BLaER1 treated with 17β-estradiol and CSF1 and Interleukin-3, amounts not matched to agents 10 nM and 100 nM (cell line): ENCODE measurements at regions not wholly inside any gene's neighbourhood (a gene's known extent, or its start where the extent isn't known, plus 50 kb on each side); places are given as distances from the start of the nearest gene placed in this dataset.

ENCODE experiments used
- H3K27ac ChIP-seq, 11 experiments: shearing (Covaris generic); formaldehyde crosslinking; 2 replicates each; pipeline ENCODE4 v1.8.1; 2022
- H3K27me3 ChIP-seq, 11 experiments: shearing (Covaris generic); formaldehyde crosslinking; 2 replicates each; pipeline ENCODE4 v1.8.1; 2022
- H3K36me3 ChIP-seq, 11 experiments: shearing (Covaris generic); formaldehyde crosslinking; 2 replicates each; pipeline ENCODE4 v1.8.1; 2022
- H3K4me1 ChIP-seq, 10 experiments: shearing (Covaris generic); formaldehyde crosslinking; 2 replicates each; pipeline ENCODE4 v1.8.1; 2022
- H3K4me2 ChIP-seq, 11 experiments: shearing (Covaris generic); formaldehyde crosslinking; 2 replicates each; pipeline ENCODE4 v1.8.1; 2022
- H3K4me3 ChIP-seq, 10 experiments: shearing (Covaris generic); formaldehyde crosslinking; 2 replicates each; pipeline ENCODE4 v1.8.1; 2022
- H3K9ac ChIP-seq, 11 experiments: shearing (Covaris generic); formaldehyde crosslinking; 2 replicates each; pipeline ENCODE4 v1.8.1; 2022
- H3K9me3 ChIP-seq, 11 experiments: shearing (Covaris generic); formaldehyde crosslinking; replicated peaks in 1 of 11; 2 replicates each; pipeline ENCODE4 v1.8.1; 2022
- H4K20me1 ChIP-seq, 11 experiments: shearing (Covaris generic); formaldehyde crosslinking; 2 replicates each; pipeline ENCODE4 v1.8.1; 2022
- Cebpa-rat ChIP-seq, 11 experiments: shearing (Covaris generic); IDR thresholded peaks; 2 replicates each; pipeline ENCODE4 v1.8.1; 2022

DNA sequence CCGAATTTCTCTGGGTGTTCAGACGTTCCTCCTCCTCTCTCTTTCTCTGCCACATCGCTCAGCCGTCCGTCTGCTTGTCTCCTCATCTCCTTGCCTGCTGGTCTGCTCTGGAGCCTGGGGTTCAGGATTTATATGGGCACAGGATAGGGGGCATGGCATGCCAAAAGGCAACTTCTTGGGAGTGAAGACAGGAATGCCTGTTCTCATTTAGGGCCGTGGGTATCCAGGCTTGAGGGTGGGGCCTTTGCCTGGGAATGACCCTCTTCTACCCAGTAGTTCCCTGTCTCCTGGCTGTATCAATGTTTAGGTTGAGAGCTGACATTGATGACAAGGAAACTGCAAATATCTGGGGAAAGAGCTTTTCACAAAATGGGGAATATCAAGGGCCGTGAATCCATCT, 98.0 kb downstream of the HRH4 start:
- Histone ChIP-seq H3K27me3 (no peaks in the 10 kb centered on the region), H3K27ac (no peak overlapping the region), H4K20me1 (no peaks in the 10 kb centered on the region), H3K4me3 (no peak overlapping the region), H3K4me2 (no peak overlapping the region), H3K9me3 (no peaks in the 10 kb centered on the region), H3K9ac (no peak overlapping the region), H3K4me1 (0 out of 20 replicates have a peak, but pooled peaks cover 0 to 3% (median 0%) of the 10 kb centered on the region in 10 experiments), H3K36me3 (no peaks in the 10 kb centered on the region)
- TF ChIP-seq Cebpa-rat (IDR thresholded peaks at IDR 0.05), result no peak

DNA sequence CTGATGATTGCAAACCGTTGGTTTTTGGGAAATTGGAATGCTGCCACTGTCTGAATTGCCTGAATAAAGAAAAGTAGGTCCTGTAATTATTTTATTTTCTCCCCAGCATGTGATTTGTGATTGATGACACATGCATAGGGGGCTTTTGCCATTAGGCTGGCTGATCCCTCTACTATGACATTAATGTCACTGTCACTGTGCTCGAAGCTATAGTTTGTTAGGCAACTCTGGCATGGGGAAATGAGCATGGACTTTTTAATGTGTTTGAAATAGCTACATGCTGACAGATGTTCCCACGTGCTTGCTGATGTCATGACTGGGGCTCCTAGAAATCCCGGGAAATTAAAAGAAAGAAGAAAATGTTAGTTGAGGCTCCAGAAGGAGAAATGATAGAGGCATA, 99.1 kb downstream of the HRH4 start:
- no peaks in the 10 kb centered on the region for H3K36me3 ChIP-seq
- H4K20me1 ChIP-seq, result no peaks in the 10 kb centered on the region
- no peaks in the 10 kb centered on the region for H3K27me3 ChIP-seq
- H3K4me1 ChIP-seq, result no peaks in the 10 kb centered on the region
- no peak for TF ChIP-seq Cebpa-rat (IDR thresholded peaks at IDR 0.05)
- no peak overlapping the region for H3K4me3 ChIP-seq
- no peaks in the 10 kb centered on the region for H3K9me3 ChIP-seq
- no peak overlapping the region for H3K4me2 ChIP-seq
- no peak overlapping the region for H3K9ac ChIP-seq
- H3K27ac ChIP-seq, result no peak overlapping the region

DNA sequence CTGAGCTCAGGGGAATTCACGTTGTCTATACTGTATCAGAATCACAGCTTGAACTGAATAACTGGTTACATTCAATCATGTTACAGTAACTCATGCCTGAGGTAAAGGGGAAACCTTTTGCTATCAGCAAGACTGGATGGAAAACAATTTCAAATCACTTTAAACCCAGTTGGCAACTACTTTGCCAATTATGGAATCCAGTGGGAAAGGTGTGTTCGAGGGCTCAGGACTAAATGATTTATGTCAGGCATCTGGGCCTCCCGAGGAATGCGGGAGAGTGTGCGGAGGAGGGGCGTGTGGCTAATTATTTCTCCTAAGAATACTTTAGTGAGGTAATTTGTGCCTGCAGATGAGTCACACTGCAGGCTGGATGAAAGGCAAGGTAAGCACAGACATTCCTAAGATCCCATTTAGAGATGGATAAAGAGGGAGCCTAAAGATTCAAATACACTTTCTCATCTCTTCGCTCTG, 100.1 kb downstream of the HRH4 start:
- Histone ChIP-seq H3K4me3 (no peak overlapping the region), H3K4me2 (no peak overlapping the region), H3K9ac (no peak overlapping the region), H3K27me3 (no peaks in the 10 kb centered on the region), H3K27ac (no peak overlapping the region), H3K9me3 (no peaks in the 10 kb centered on the region), H3K4me1 (no peaks in the 10 kb centered on the region), H3K36me3 (no peaks in the 10 kb centered on the region), H4K20me1 (no peaks in the 10 kb centered on the region)
- TF ChIP-seq Cebpa-rat (IDR thresholded peaks at IDR 0.05), result no peak

DNA sequence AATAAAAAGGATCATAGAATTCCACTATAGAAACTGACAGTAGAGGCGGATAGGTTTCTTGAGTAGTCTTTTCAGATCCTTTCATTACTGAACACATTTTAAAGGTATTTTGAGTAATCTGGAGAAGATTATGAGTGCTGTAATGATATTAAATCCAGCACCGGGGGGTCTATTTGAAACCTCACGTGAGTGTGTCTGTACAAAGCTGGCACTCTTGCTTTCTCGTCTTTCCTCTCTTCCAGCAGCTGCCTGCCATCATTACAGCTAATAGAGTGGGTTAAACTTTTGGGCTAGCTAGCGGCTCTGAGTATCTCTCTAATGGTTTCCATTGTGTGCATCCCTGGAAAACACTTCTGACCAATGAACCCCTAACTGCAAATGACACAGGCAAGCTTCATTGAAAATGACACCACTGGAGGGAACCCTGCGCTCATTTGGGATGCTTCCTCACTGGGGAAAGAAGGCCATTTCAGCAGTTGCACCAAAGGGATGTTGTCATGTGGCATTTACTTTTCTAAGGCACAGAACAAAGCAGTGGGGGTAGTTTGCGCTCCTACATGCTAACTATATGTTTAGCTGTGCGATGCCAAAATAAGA, 101.0 kb downstream of the HRH4 start:
- Histone ChIP-seq H3K36me3 (no peaks in the 10 kb centered on the region), H4K20me1 (no peaks in the 10 kb centered on the region), H3K27ac (no peak overlapping the region), H3K4me1 (no peaks in the 10 kb centered on the region), H3K9me3 (no peaks in the 10 kb centered on the region), H3K9ac (no peak overlapping the region), H3K4me2 (no peak overlapping the region), H3K4me3 (no peak overlapping the region), H3K27me3 (no peaks in the 10 kb centered on the region)
- TF ChIP-seq Cebpa-rat (IDR thresholded peaks at IDR 0.05), result no peak

DNA sequence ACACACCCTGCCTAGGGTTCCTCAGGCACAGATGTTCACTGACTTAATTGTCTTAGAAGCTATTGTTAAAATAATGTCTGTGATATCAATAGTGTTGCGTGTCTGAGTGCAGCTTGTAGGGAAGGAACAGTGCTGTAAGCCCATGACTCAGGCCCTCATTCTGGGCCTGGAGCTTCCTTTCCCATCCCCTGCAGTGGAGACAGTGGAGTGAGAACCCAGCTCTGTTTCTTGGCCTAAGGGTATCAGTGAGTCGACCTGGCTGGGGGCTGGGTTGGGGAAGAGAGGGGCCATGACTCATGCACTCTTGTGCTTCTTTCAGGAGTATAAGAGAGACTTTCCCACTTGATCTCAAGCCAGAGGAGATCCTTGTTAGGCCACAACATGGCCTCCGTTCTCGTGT, 106.8 kb downstream of the HRH4 start:
- H3K27ac ChIP-seq, result no peak overlapping the region
- no peak overlapping the region for H3K4me2 ChIP-seq
- no peaks in the 10 kb centered on the region for H3K9me3 ChIP-seq
- no peaks in the 10 kb centered on the region for H3K27me3 ChIP-seq
- no peak overlapping the region for H3K9ac ChIP-seq
- no peak overlapping the region for H3K4me3 ChIP-seq
- H4K20me1 ChIP-seq, result no peaks in the 10 kb centered on the region
- TF ChIP-seq Cebpa-rat (IDR thresholded peaks at IDR 0.05), result no peak
- no peaks in the 10 kb centered on the region for H3K4me1 ChIP-seq
- H3K36me3 ChIP-seq, result no peaks in the 10 kb centered on the region

DNA sequence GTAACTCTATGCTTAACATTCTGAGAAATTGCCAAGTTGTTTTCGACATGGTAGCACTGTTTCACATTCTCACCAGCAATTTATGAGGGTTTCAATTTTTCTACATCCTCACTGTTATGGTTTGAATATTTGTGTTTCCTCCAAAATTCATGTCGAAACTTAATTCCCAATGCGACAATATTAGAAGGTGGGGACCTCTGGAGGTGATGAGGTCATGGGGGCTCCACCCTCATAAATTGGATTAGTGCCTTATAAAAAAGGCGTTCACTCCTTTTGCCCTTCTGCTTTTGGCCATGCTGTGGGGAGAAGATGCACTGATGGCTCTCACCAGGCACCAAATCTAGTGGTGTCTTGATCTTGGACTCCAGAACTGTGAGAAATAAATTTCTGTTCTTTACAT, 110.3 kb downstream of the HRH4 start:
- H4K20me1 ChIP-seq, result no peaks in the 10 kb centered on the region
- H3K9ac ChIP-seq, result no peak overlapping the region
- peaks cover 15 to 24% (median 21%) of the 10 kb centered on the region in 11 experiments for H3K9me3 ChIP-seq
- H3K4me3 ChIP-seq, result no peak overlapping the region
- H3K36me3 ChIP-seq, result no peaks in the 10 kb centered on the region
- H3K4me2 ChIP-seq, result no peak overlapping the region
- no peak overlapping the region for H3K27ac ChIP-seq
- H3K27me3 ChIP-seq, result no peaks in the 10 kb centered on the region
- TF ChIP-seq Cebpa-rat (IDR thresholded peaks at IDR 0.05), result no peak
- H3K4me1 ChIP-seq, result no peaks in the 10 kb centered on the region

DNA sequence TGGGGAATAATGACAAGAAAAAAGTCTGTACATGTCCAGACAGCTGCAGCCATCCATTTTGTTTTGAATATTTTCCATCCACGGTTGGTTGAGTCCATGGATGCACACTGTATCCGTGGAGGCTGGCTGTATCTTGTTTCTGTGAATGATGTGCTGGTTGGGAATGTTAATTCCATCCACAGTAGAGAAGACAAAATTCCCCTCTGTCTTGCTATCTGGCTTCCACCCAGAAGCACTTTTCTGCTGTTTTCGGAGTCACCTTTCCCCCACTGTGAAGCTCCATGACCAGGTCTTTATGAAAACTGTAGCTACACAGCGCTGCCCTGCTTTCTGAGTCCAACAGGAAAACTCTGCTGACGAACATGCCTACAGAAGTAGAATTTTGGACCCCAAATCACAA, 122.3 kb downstream of the HRH4 start:
- H3K27ac ChIP-seq, result no peak overlapping the region
- no peaks in the 10 kb centered on the region for H3K27me3 ChIP-seq
- no peak overlapping the region for H3K4me2 ChIP-seq
- TF ChIP-seq Cebpa-rat (IDR thresholded peaks at IDR 0.05), result no peak
- no peaks in the 10 kb centered on the region for H3K36me3 ChIP-seq
- no peak overlapping the region for H3K9ac ChIP-seq
- H4K20me1 ChIP-seq, result no peaks in the 10 kb centered on the region
- no peaks in the 10 kb centered on the region for H3K9me3 ChIP-seq
- no peaks in the 10 kb centered on the region for H3K4me1 ChIP-seq
- H3K4me3 ChIP-seq, result no peak overlapping the region

DNA sequence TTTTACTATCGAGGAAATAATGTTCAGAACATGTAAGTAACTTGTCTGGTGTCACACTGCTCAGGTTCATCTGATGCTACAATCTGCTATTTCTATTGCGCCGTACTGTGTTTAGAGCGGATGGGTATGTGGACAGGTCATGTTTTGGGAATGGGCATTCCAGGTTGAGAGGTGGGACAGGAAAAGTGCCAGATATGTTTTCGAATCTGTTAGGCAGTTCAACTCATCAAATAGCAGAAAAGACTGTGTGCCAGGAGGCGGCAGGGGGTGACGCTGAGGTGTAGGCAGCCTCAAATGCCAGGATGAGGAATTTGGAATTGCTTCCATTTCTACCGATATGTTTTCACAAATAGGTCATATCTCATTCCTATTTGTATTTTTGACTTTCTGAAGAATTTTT, 123.8 kb downstream of the HRH4 start:
- Histone ChIP-seq H4K20me1 (no peaks in the 10 kb centered on the region), H3K27ac (no peak overlapping the region), H3K9ac (no peak overlapping the region), H3K4me3 (no peak overlapping the region), H3K4me2 (no peak overlapping the region), H3K27me3 (no peaks in the 10 kb centered on the region), H3K9me3 (no peaks in the 10 kb centered on the region; a peak in 1 of 22 replicates), H3K36me3 (no peaks in the 10 kb centered on the region), H3K4me1 (no peaks in the 10 kb centered on the region)
- TF ChIP-seq Cebpa-rat (IDR thresholded peaks at IDR 0.05), result no peak

DNA sequence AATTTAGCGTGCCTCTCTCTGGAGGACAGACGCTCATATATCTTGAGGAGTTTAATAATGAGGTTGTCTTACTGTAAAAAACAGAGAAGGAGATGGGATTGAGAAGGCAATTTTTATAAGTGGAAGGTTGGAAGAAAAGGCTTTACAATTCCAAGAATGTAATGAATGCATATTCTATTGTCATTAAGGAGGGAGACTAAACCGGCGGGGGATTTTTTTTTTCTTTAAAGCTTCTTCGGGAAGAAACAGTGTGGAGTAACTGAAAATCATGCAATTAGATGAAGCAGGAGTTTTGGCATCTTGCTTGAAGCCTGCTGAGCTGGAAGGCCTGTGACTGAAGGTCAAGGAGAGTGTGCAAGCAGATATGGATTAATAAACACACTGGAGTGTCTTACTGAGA, 124.4 kb downstream of the HRH4 start:
- Histone ChIP-seq H3K36me3 (no peaks in the 10 kb centered on the region), H3K4me2 (no peak overlapping the region), H3K9me3 (no peaks in the 10 kb centered on the region; a peak in 1 of 22 replicates), H3K27me3 (no peaks in the 10 kb centered on the region), H3K4me3 (no peak overlapping the region), H3K4me1 (no peaks in the 10 kb centered on the region), H3K9ac (no peak overlapping the region), H4K20me1 (no peaks in the 10 kb centered on the region), H3K27ac (no peak overlapping the region)
- TF ChIP-seq Cebpa-rat (IDR thresholded peaks at IDR 0.05), result no peak

DNA sequence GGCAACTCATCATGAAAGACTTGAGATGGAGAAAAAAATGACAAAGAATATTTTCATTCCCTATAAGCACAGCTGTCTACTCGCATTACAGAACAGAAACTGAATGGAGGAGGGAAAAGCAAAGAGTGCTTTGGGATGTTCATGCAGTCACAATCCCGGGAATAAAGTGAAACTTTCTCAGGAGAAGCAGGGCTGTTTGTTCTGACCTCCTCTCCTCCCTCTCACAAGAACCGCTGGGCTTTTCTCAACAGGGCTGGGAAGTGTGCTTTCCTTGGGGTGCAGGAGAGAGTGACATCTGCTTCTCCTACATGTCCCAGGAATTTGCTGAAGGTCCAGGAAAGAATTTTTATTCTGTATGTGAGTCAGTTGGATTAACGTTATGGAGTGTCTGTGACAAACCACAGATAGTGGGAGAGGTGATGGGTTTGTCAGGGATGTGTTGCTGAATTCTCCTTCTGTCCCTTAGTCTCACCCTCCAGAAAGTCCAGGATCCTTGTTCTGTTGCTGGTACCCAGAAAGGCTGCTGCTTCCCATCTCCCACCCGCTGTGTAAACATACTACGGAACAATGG, 125.6 kb downstream of the HRH4 start:
- H4K20me1 ChIP-seq, result no peaks in the 10 kb centered on the region
- H3K4me2 ChIP-seq, result no peak overlapping the region
- no peaks in the 10 kb centered on the region for H3K27me3 ChIP-seq
- H3K4me1 ChIP-seq, result no peaks in the 10 kb centered on the region
- no peak overlapping the region for H3K4me3 ChIP-seq
- no peak for TF ChIP-seq Cebpa-rat (IDR thresholded peaks at IDR 0.05)
- no peaks in the 10 kb centered on the region for H3K36me3 ChIP-seq
- no peak overlapping the region for H3K27ac ChIP-seq
- peaks cover under 1 to 6% (median 4%) of the 10 kb centered on the region in 11 experiments; a peak in 14 of 22 replicates for H3K9me3 ChIP-seq
- no peak overlapping the region for H3K9ac ChIP-seq
